ENCODE measurements at regions not wholly inside any gene's neighbourhood (a gene's known extent, or its start where the extent isn't known, plus 50 kb on each side); places are given as distances from the start of the nearest gene placed in this dataset.

DNA sequence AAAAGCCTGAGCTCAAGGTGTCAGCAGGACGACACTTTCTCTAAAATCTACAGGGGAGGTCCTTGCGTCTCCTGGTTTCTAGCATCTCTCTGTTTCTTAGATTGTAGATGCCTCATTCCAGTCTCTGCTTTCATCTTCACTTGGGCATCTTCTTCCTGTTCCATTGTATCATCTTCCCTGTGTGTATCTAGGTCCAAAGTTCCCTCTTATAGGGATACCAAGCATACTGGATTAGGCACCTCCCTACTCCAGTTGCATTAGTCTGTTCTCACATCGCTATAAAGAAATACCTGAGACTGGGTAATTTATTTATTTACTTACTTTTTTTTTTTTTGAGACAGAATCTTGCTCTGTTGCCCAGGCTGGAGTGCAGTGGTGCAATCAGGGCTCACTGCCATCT, 91.3 kb upstream of the ABCC4 start:
- TF ChIP-seq, protein P1, sequence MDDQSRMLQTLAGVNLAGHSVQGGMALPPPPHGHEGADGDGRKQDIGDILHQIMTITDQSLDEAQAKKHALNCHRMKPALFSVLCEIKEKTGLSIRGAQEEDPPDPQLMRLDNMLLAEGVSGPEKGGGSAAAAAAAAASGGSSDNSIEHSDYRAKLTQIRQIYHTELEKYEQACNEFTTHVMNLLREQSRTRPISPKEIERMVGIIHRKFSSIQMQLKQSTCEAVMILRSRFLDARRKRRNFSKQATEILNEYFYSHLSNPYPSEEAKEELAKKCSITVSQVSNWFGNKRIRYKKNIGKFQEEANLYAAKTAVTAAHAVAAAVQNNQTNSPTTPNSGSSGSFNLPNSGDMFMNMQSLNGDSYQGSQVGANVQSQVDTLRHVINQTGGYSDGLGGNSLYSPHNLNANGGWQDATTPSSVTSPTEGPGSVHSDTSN (IDR thresholded peaks at IDR 0.05), result no peak
- TF ChIP-seq TP53 (CRISPR knock-in tag; IDR thresholded peaks at IDR 0.05), result no peak
- TF ChIP-seq, protein P2, sequence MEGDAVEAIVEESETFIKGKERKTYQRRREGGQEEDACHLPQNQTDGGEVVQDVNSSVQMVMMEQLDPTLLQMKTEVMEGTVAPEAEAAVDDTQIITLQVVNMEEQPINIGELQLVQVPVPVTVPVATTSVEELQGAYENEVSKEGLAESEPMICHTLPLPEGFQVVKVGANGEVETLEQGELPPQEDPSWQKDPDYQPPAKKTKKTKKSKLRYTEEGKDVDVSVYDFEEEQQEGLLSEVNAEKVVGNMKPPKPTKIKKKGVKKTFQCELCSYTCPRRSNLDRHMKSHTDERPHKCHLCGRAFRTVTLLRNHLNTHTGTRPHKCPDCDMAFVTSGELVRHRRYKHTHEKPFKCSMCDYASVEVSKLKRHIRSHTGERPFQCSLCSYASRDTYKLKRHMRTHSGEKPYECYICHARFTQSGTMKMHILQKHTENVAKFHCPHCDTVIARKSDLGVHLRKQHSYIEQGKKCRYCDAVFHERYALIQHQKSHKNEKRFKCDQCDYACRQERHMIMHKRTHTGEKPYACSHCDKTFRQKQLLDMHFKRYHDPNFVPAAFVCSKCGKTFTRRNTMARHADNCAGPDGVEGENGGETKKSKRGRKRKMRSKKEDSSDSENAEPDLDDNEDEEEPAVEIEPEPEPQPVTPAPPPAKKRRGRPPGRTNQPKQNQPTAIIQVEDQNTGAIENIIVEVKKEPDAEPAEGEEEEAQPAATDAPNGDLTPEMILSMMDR (IDR thresholded peaks at IDR 0.05), result no peak
- TF ChIP-seq, protein P3, sequence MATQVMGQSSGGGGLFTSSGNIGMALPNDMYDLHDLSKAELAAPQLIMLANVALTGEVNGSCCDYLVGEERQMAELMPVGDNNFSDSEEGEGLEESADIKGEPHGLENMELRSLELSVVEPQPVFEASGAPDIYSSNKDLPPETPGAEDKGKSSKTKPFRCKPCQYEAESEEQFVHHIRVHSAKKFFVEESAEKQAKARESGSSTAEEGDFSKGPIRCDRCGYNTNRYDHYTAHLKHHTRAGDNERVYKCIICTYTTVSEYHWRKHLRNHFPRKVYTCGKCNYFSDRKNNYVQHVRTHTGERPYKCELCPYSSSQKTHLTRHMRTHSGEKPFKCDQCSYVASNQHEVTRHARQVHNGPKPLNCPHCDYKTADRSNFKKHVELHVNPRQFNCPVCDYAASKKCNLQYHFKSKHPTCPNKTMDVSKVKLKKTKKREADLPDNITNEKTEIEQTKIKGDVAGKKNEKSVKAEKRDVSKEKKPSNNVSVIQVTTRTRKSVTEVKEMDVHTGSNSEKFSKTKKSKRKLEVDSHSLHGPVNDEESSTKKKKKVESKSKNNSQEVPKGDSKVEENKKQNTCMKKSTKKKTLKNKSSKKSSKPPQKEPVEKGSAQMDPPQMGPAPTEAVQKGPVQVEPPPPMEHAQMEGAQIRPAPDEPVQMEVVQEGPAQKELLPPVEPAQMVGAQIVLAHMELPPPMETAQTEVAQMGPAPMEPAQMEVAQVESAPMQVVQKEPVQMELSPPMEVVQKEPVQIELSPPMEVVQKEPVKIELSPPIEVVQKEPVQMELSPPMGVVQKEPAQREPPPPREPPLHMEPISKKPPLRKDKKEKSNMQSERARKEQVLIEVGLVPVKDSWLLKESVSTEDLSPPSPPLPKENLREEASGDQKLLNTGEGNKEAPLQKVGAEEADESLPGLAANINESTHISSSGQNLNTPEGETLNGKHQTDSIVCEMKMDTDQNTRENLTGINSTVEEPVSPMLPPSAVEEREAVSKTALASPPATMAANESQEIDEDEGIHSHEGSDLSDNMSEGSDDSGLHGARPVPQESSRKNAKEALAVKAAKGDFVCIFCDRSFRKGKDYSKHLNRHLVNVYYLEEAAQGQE (IDR thresholded peaks at IDR 0.05), result no peak

All from A549 (cell line).